Mesothelial cell of epicardium (in vitro differentiated cells): ENCODE measurements at regions not wholly inside any gene's neighbourhood (a gene's known extent, or its start where the extent isn't known, plus 50 kb on each side); places are given as distances from the start of the nearest gene placed in this dataset.

Experiments
- DNase-seq, 2 experiments: peaks; one replicate each; pipeline ENCODE4 v3.0.0; 2021; ENCODE audit warnings: low spot score in 2 of 2; ENCODE audit not compliant: unreplicated experiment in 2 of 2
- H3K27ac Mint-ChIP-seq: 2 replicates; pipeline ENCODE4 v1.8.0; 2021; ENCODE audit warnings: mixed read lengths
- H3K27me3 Mint-ChIP-seq: 2 replicates; pipeline ENCODE4 v1.8.0; 2021; ENCODE audit warnings: low read depth, mixed read lengths
- H3K36me3 Mint-ChIP-seq: 2 replicates; pipeline ENCODE4 v1.8.0; 2021; ENCODE audit warnings: mixed read lengths
- H3K4me1 Mint-ChIP-seq: 2 replicates; pipeline ENCODE4 v1.8.0; 2021; ENCODE audit warnings: mixed read lengths
- H3K4me3 Mint-ChIP-seq: 2 replicates; pipeline ENCODE4 v1.8.0; 2021; ENCODE audit warnings: mild to moderate bottlenecking, moderate library complexity, mixed read lengths
- H3K9me3 Mint-ChIP-seq: 2 replicates; pipeline ENCODE4 v1.8.0; 2021; ENCODE audit warnings: mixed read lengths
- TF ChIP-seq, protein P1 (sequence below): fragments of 200-600 bp; sonication (generic); IDR thresholded peaks from one replicate; pipeline ENCODE4 v1.5.0; 2021; ENCODE audit warnings: antibody characterized with exemption; ENCODE audit not compliant: unreplicated experiment

DNA sequence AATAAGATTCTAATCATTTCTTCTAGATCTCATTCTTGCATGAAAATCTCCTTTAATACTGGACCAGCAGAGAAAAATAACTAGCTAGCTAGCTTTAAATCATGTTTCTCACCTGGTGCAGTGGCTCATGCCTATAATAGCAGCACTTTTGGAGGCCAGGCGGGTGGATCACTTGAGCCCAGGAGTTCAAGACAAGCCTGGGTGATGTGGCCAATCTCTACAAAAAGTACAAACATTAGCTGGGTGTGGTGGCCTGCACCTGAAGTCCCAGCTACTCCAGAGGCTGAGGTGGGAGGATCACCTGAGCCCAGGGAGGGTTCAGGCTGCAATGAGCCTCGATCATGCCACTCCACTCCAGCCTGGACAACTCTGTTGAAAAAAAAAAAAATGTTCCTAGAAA is 99.2 kb downstream of the BAMBI start:
- peaks cover 29% of the 10 kb centered on the region for H3K4me1 Mint-ChIP-seq
- H3K27me3 Mint-ChIP-seq = no peaks in the 10 kb centered on the region
- H3K9me3 Mint-ChIP-seq = peaks cover 3% of the 10 kb centered on the region
- peak overlapping the region; percentile 44 for H3K27ac Mint-ChIP-seq
- TF ChIP-seq, protein P1, sequence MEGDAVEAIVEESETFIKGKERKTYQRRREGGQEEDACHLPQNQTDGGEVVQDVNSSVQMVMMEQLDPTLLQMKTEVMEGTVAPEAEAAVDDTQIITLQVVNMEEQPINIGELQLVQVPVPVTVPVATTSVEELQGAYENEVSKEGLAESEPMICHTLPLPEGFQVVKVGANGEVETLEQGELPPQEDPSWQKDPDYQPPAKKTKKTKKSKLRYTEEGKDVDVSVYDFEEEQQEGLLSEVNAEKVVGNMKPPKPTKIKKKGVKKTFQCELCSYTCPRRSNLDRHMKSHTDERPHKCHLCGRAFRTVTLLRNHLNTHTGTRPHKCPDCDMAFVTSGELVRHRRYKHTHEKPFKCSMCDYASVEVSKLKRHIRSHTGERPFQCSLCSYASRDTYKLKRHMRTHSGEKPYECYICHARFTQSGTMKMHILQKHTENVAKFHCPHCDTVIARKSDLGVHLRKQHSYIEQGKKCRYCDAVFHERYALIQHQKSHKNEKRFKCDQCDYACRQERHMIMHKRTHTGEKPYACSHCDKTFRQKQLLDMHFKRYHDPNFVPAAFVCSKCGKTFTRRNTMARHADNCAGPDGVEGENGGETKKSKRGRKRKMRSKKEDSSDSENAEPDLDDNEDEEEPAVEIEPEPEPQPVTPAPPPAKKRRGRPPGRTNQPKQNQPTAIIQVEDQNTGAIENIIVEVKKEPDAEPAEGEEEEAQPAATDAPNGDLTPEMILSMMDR = no peak
- no peak overlapping the region for H3K4me3 Mint-ChIP-seq
- no peak for DNase-seq
- no peaks in the 10 kb centered on the region for H3K36me3 Mint-ChIP-seq

DNA sequence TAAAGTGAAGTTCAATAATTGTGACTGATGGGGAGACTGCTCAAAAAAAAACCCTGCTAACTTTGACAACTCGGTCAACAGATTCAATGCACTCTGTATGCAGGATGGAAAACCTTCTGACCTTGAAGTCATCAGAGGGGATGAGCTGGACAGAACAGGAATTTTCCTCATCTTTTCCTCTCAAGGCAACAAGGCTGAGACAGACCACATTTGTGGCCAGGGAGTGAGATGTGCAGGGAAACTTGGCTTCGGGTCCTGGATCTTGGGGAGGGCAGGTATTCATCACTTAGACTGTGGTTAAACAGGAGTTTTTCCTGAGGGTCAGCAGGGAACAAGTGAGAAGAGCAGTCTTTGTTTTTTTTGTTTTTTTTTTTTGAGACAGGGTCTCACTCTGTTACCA is 100.6 kb downstream of the BAMBI start:
- peaks cover 3% of the 10 kb centered on the region for H3K9me3 Mint-ChIP-seq
- H3K4me1 Mint-ChIP-seq = peaks cover 33% of the 10 kb centered on the region
- H3K4me3 Mint-ChIP-seq = no peak overlapping the region
- TF ChIP-seq, protein P1 = no peak
- DNase-seq = no peak
- H3K27me3 Mint-ChIP-seq = no peaks in the 10 kb centered on the region
- no peak overlapping the region for H3K27ac Mint-ChIP-seq
- H3K36me3 Mint-ChIP-seq = no peaks in the 10 kb centered on the region

DNA sequence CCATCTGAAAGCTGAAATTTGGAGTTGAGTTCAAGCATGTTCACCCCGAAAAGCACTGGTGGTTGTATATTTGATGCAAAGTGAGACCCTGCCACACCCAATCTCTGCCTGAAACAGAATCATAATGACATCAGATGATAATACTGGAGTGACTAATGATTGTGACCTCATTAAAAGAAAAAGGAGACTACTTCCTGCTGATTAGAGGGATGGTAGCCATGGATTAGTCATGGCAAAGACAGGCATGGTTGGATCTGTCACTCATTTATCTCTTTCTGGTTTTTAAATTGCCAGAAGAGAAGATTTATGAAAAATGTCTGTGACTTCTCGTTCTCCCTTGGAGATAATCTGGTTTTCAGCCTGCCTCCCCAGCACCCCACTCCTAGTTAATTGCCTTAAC is 101.2 kb downstream of the BAMBI start:
- DNase-seq = no peak
- peaks cover 38% of the 10 kb centered on the region for H3K4me1 Mint-ChIP-seq
- no peaks in the 10 kb centered on the region for H3K36me3 Mint-ChIP-seq
- H3K27ac Mint-ChIP-seq = peak overlapping the region; percentile 66
- H3K27me3 Mint-ChIP-seq = no peaks in the 10 kb centered on the region
- TF ChIP-seq, protein P1 = no peak
- peaks cover 3% of the 10 kb centered on the region for H3K9me3 Mint-ChIP-seq
- no peak overlapping the region for H3K4me3 Mint-ChIP-seq

DNA sequence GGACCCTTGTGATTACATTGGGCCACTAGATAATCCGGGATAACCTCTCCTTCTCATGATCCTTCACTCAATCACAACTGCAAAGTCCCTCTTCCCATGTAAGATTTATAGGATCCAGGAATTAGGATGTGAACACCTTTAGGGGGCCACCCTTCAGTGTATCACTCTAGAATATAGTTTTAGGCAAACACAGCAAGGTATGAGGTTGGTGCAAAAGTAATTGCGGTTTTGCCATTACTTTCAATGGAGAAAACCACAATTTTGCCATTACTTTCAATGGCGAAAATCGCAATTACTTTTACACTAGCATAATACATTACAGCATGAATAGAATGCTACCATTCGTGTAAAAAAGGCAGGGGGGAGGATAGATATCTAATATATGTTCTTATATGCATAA is 104.0 kb downstream of the BAMBI start:
- no peak for DNase-seq
- Mint-ChIP-seq H3K27ac (no peak overlapping the region), H3K27me3 (no peaks in the 10 kb centered on the region), H3K4me3 (no peak overlapping the region), H3K36me3 (no peaks in the 10 kb centered on the region), H3K9me3 (no peaks in the 10 kb centered on the region), H3K4me1 (peaks cover 42% of the 10 kb centered on the region)
- TF ChIP-seq, protein P1 = no peak

DNA sequence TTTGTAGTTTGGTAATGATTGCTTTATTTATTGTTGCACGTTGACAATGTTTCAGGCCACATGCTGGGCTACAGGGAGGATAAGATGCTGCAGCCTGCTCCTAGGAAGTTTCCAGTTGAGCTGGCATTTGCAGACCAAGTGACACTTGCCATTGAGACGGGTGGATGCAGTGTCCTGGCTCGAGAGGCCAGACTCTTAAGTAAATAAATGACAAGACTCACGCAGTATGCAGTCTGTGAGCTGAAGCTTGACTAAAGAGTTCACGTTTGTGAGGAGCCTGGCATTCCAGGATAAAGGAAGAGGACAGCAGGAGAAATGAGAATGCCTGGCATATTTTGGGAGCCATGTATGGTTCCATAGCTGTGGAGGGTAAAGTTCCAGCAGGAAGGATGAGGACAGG is 105.8 kb downstream of the BAMBI start:
- TF ChIP-seq, protein P1 = no peak
- Mint-ChIP-seq H3K36me3 (no peaks in the 10 kb centered on the region), H3K4me3 (no peak overlapping the region), H3K9me3 (no peaks in the 10 kb centered on the region), H3K27ac (no peak overlapping the region), H3K4me1 (peaks cover 27% of the 10 kb centered on the region), H3K27me3 (no peaks in the 10 kb centered on the region)
- no peak for DNase-seq

DNA sequence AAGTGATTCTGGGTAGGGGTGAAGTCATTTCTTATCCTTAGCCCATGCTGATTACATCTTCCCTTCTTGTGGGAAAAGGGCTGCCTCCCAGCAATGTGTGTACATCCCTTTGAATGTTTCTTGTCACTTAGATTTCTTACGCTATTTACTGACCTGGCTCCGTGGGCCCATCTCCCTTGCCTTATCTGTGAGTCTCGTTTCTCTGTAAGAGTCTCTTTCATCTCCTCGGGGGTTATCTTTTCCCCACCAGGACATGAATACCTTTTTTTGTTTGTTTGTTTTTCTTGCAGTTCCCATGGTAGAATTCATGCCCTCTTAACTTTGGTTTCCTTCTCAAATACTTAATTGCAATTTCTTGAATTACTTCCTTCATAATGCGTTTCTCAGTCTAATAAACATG is 107.7 kb downstream of the BAMBI start:
- DNase-seq = no peak
- TF ChIP-seq, protein P1 = no peak
- H3K4me3 Mint-ChIP-seq = no peak overlapping the region
- no peaks in the 10 kb centered on the region for H3K27me3 Mint-ChIP-seq
- H3K4me1 Mint-ChIP-seq = peaks cover 37% of the 10 kb centered on the region
- peak overlapping the region; percentile 14 for H3K27ac Mint-ChIP-seq
- no peaks in the 10 kb centered on the region for H3K36me3 Mint-ChIP-seq
- no peaks in the 10 kb centered on the region for H3K9me3 Mint-ChIP-seq
